HG02981 (cell line): ENCODE measurements at regions not wholly inside any gene's neighbourhood (a gene's known extent, or its start where the extent isn't known, plus 50 kb on each side); places are given as distances from the start of the nearest gene placed in this dataset.
"Not testable (repeated sequence)": the region's sequence is repeated elsewhere in the genome, so short reads cannot be mapped to it uniquely, and the experiment has no call there.

ENCODE experiments used
- ATAC-seq: cut with Tn5 transposase; IDR thresholded peaks from one replicate; pipeline ENCODE4 v1.9.1; 2021; ENCODE audit warnings: mild to moderate bottlenecking, moderate library complexity; ENCODE audit not compliant: unreplicated experiment

GRCh38 chr13:64077132-64077835 lies 2661.6 kb upstream of the PCDH20 start:
- not testable (repeated sequence) for ATAC-seq

- ATAC-seq: no peak
Measured at GRCh38 chr13:64075543-64076271, 2660.1 kb upstream of the PCDH20 start.

- ATAC-seq: no peak
Measured at GRCh38 chr13:64074971-64075474, 2659.4 kb upstream of the PCDH20 start.

DNA sequence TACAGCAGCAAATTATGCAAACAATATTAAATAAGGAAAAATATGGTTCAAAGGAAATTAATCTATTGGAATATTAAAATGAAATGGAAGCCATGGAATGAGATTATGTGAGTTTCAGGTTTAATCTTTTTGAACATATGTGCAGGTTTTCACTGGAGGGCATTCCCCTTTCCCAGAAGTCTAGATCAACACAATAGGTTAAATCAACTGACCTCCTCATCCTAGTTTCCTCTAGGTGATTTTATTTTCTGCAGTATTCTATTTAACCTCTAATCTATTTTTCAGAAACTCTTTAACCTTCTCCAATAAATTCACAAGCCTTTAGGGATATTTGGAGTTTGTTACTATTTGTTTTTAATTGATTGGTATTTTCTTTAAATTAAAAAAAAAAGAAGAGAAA lies 2657.6 kb upstream of the PCDH20 start:
- ATAC-seq: no peak

DNA sequence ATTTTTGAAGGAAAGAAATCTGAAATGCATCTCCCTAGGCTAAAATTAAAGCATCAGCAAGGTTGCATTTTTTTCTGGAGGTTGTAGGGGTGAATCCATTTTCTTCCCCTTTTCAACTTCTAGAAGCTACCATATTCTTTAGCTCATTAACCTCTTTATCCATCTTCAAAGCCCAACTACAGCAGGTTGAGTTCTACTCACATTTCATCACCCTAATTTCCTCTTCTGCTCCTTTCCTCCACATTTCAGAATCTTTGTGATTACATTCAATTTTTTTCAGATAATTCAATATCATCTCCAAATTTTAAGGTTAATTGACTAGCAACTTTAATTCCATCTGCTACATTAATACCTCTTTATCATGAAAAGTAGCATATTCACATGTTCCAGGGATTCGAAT lies 2655.7 kb upstream of the PCDH20 start:
- no peak for ATAC-seq

- ATAC-seq: no peak
Measured at GRCh38 chr13:64069892-64070291, 2654.2 kb upstream of the PCDH20 start.

- no peak for ATAC-seq
Measured at GRCh38 chr13:64066711-64067110, 2651.1 kb upstream of the PCDH20 start.

DNA sequence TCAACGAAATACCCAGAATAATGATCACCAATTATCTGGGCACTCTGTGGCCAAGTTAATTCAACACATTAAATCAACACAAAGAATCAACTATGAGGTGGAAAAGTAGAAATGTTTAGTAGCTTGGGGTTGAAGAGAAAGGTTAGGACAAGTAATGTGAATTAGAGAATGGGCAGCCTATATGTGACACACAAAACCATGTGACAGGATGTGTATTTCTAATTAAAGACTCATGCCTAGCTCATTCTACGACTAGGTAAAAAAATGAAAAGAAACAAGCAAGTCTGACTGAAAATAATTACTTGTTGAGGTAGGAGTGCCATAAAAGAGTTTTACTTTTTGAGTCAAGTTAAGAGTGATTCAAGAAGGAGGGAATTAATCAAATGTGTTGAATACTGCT lies 2646.0 kb upstream of the PCDH20 start:
- ATAC-seq: no peak

DNA sequence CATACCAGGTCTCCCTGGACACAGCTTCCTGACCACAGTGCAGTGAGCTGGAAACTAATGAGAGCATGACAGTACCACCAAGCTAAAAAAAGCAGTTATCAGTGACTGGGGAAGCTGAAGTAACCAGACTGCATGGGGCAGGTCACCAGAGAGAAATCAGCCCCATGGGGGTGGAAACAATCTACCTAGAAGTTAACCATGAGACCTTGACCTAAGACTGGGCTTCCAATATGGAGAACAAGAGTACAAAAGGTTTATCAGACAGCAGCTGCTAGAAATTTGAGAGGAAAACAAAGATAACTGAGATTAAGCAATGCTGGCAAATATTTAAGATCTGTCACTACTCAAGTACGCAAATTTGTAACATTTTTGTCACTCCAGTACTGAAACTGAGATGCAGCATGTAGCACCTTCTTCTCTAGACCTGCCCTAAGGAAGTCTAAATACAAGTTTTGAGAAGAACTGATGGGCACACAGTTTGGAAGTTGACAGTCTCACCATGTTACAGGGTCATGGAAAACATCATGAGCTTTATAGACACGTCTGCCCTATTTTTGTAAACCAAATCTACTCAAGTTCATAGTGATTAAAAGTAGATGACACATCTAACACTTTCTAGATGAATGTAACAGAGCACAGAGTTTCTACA lies 2641.8 kb upstream of the PCDH20 start:
- no peak for ATAC-seq

- ATAC-seq: no peak
Measured at GRCh38 chr13:64054321-64054720, 2638.7 kb upstream of the PCDH20 start.

- ATAC-seq: no peak
Measured at GRCh38 chr13:64052521-64052920, 2636.9 kb upstream of the PCDH20 start.

- no peak for ATAC-seq
Measured at GRCh38 chr13:64051278-64051677, 2635.6 kb upstream of the PCDH20 start.

- no peak for ATAC-seq
Measured at GRCh38 chr13:64041296-64041695, 2625.6 kb upstream of the PCDH20 start.

DNA sequence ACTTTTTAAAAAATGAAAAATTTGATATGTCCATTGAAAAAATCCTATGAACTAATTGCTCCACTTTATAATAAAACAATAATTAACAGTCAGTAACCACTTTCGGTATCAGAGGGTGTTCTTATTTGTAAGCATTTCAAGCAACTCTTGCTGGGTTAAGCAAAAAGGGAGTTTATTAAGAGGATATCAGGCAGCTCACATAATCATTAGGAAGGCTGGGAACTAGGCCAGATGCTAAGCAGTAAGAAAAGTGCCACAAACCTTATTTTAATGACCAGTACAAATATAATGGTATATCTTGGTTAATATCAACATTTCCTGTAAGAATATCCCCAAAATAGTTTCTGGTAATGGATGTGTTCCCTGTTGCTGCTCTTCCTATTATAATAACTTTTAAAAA lies 2618.3 kb upstream of the PCDH20 start:
- ATAC-seq: no peak

DNA sequence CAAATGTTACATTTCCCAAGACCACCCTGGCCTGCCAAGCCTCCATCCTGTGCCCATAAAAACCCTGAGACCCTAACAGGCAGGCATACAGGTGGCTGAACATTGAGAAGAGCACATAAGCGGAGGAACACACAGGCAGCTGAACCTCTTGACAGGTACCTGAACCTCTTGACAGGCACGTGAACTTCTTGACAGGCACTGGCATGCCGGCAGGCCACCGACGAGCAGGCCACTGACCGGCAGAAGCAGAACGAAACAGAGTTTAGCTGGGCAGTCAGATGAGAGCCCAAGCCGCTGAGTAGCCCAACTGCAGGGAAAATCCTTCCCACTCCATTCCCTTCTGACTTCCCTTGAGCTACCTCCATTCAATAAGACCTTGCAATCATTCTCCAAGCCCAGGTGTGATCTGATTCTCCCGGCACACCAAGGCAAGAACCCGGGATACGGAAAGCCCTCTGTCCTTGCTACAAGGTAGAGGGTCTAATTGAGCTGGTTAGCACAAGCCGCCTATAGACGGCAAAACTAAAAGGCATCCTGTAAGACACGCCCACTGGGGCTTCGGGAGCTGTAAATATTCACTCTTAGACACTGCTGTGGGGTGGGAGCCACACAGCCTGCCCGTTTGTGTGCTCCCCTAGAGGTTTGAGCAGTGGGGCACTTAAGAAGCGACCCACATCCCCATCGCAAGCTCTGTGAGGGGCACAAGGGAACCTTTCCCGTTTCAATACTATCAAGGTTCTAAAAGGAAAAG lies 2613.9 kb upstream of the PCDH20 start:
- ATAC-seq: no peak

DNA sequence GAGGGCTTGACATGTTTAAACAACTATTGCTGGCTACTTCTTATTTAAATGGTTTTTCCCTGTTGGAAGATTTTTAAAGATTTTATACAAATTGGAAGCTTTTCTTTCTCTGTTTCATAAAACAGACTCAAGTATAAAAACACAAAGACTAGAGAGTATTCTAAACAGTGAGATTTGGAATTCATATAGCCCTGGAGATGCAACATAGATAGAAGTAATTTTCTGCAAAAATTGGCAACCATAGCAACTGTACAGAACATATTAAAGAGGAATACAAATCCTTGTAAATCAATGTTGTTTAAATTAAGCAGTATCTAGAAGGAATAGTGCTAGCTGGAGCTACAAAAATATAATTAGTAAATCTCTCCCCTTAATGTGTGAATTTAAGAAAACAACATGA lies 2612.9 kb upstream of the PCDH20 start:
- no peak for ATAC-seq

- ATAC-seq: no peak
Measured at GRCh38 chr13:64020126-64020525, 2604.5 kb upstream of the PCDH20 start.

- no peak for ATAC-seq
Measured at GRCh38 chr13:64007339-64007738, 2591.7 kb upstream of the PCDH20 start.

DNA sequence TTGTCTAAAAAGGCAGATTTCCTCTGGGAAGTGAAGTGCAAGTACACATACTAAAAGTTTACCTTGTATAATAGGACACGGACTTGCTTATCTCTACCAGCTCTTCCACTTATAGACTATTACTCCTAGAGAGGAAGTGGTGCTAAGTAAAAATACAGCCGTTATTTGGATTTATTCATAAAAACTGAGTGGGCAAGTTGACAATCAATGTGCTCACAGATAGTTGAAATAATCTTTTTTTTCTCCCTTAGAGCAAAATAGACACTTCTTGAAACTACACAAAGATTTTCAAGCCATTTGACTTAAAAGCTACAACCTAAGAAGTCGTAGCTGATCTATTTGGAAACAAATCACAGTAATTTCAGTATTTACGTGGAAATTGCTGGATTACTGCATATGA lies 2584.7 kb upstream of the PCDH20 start:
- ATAC-seq: no peak

- no peak for ATAC-seq
Measured at GRCh38 chr13:63999614-64000305, 2584.1 kb upstream of the PCDH20 start.

- no peak for ATAC-seq
Measured at GRCh38 chr13:63983366-63983765, 2567.7 kb upstream of the PCDH20 start.
